GM21515 (cell line): ENCODE measurements at regions not wholly inside any gene's neighbourhood (a gene's known extent, or its start where the extent isn't known, plus 50 kb on each side); places are given as distances from the start of the nearest gene placed in this dataset.
"Not testable (repeated sequence)": the region's sequence is repeated elsewhere in the genome, so short reads cannot be mapped to it uniquely, and the experiment has no call there.

Source experiments
- ATAC-seq: cut with Tn5 transposase; IDR thresholded peaks from one replicate; pipeline ENCODE4 v1.9.1; 2021; ENCODE audit not compliant: unreplicated experiment

GRCh38 chr7:138313829-138314178 is 146.3 kb upstream of the TRIM24 start:
- ATAC-seq: no peak

- ATAC-seq: peak; percentile 94
These were observed 143.5 kb upstream of the TRIM24 start for GRCh38 chr7:138316421-138317043.

GRCh38 chr7:138317044-138317596 is 142.9 kb upstream of the TRIM24 start:
- ATAC-seq: no peak

- ATAC-seq: no peak
These were observed 135.1 kb upstream of the TRIM24 start for GRCh38 chr7:138324941-138325340.

- ATAC-seq: no peak
These were observed 134.6 kb upstream of the TRIM24 start for GRCh38 chr7:138325434-138325833.

GRCh38 chr7:138328215-138328614 is 131.8 kb upstream of the TRIM24 start:
- ATAC-seq: no peak

- ATAC-seq: not testable (repeated sequence)
These were observed 127.2 kb upstream of the TRIM24 start for GRCh38 chr7:138332850-138333249.

GRCh38 chr7:138338361-138338760 is 121.7 kb upstream of the TRIM24 start:
- no peak for ATAC-seq

- not testable (repeated sequence) for ATAC-seq
These were observed 120.8 kb upstream of the TRIM24 start for GRCh38 chr7:138339229-138339628.

- no peak for ATAC-seq
These were observed 117.1 kb upstream of the TRIM24 start for GRCh38 chr7:138342990-138343389.

- ATAC-seq: no peak
These were observed 114.5 kb upstream of the TRIM24 start for GRCh38 chr7:138345567-138345966.

- ATAC-seq: no peak
These were observed 113.1 kb upstream of the TRIM24 start for GRCh38 chr7:138346975-138347374.

- no peak for ATAC-seq
These were observed 110.0 kb upstream of the TRIM24 start for GRCh38 chr7:138349841-138350700.

GRCh38 chr7:138350701-138351357 is 109.2 kb upstream of the TRIM24 start:
- no peak for ATAC-seq

GRCh38 chr7:138352570-138353461 is 107.2 kb upstream of the TRIM24 start:
- no peak for ATAC-seq

- no peak for ATAC-seq
These were observed 106.0 kb upstream of the TRIM24 start for GRCh38 chr7:138354066-138354465.

- no peak for ATAC-seq
These were observed 104.8 kb upstream of the TRIM24 start for GRCh38 chr7:138355254-138355653.

GRCh38 chr7:138358850-138359341 is 101.2 kb upstream of the TRIM24 start:
- no peak for ATAC-seq

GRCh38 chr7:138359870-138360559 is 100.0 kb upstream of the TRIM24 start:
- no peak for ATAC-seq

GRCh38 chr7:138363721-138364120 is 96.3 kb upstream of the TRIM24 start:
- ATAC-seq: no peak
